HG03558 (cell line): ENCODE measurements at regions not wholly inside any gene's neighbourhood (a gene's known extent, or its start where the extent isn't known, plus 50 kb on each side); places are given as distances from the start of the nearest gene placed in this dataset.

Experiments
- ATAC-seq: cut with Tn5 transposase; IDR thresholded peaks from one replicate; pipeline ENCODE4 v1.9.1; 2021; ENCODE audit warnings: moderate number of reproducible peaks; ENCODE audit not compliant: unreplicated experiment; ENCODE audit errors: extremely low read depth

DNA sequence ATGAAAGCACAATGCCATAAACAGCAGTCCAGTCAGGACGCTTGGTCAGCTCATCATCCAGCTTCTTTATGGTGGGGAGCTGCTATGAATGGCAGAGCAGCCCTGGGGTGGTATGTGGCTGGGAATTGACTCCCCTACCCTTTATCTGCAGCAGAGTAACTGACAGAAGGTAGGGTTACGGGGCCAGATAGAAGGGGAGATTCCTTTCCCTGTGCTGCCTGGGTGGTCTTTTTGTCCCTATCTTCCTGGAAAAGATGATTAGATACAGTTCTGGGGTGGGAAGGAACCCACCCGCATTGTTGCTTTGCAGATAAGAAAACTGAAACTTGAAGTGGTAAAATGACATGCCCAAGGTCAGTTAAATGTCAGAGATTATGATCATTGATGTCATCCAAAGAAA, 405.5 kb downstream of the ARHGEF28 start:
- ATAC-seq, result no peak

DNA sequence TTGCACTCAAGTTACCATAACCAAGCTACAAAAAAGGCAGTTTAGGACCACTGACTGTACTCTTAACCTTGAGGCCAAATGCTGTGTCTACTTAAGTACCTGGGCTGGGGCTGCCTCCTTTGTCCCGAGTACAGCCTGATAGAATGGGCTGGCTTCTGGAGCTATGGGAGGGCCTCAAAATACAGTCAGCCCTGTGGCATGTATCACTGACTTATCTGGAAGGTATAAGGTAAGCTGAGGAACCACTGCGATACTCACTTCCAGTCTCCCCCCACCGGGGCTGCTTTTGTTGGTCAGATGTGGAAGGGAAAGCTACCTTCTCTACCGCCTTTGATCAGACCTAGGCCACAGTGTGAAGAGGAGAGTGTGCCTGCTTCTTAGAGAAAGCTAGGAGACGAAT, 404.8 kb downstream of the ARHGEF28 start:
- no peak for ATAC-seq

DNA sequence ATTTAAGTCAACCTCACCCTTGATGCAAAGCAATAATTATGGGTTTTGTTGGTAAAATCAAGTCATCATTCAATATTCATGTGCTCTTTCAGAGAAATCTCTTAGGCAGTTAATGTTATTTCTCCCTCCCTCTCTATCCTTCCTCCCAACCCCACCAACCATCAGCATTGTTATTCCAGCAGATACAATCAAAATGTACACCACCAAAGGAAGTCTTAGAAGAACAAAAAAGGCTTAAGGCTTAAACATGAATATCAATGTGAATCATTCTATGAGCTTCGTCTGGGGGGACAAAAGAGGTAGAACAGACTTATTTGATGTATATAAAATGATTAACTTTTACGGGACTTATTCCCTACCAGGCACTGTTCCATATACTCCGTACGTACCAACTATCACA, 404.4 kb downstream of the ARHGEF28 start:
- ATAC-seq, result no peak

DNA sequence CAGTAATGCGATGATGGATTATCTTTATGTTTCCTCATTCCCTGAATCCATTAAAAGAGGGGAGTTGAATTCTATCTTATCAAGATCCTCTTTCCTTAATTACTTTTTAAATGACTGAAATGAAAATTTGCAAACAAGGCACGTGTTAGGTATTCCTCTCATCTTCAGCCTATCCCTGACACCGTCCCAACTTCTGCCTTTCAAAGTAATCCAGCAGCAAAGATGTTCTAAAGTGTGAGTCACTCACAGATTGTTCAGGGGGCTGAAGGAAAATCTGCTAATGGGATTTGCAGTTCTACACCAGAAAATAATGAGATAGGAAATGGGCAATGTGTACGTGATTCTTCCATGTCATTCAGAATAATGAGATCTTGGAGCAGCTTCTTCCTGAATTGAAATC, 403.0 kb downstream of the ARHGEF28 start:
- no peak for ATAC-seq

DNA sequence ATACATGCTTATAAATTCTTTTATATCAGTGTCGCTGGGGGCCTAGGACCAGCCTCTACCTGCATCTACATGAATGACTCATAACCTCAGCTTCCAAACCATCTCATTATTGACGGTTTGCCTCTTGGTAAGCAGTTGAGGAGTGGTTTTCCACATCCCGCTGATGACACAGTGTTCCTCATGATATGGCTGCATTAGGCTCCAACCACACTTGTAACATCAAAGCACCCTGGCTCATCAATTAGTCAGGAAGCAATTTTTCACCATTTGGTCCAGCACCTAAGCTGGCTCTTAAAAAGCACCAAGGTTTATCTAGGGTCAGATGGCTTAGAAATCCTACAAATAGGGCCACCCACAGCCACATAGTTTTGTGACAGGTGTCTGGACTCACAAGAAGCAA, 402.4 kb downstream of the ARHGEF28 start:
- ATAC-seq, result no peak

DNA sequence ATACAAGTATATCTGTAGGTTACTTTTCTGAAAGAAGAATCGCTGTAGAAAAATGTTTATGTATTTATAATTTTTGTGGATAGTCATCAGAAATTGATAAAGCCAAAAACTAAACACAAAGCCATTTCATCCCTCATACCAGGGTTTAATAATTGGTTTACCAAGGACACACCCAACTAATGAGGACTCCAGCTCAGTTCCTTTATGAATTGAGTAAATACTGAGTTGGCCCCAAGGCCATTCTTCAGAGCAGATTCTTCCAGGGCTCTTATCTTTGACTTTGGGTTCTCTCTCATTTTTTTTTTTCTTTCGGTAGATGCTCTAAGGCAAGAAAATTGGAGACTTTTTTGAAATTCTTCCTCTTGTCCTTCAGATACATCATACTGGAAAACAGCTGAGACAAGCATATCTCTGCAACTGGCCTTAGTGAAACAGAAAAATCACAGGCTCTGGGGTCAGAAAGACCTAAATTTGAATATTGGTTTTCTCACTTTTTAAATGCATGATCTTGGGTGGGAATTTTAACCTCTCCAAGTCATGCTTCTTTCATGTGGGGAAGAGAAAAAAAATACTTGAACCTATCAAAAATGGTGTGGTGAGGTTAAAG, 401.8 kb downstream of the ARHGEF28 start:
- no peak for ATAC-seq

DNA sequence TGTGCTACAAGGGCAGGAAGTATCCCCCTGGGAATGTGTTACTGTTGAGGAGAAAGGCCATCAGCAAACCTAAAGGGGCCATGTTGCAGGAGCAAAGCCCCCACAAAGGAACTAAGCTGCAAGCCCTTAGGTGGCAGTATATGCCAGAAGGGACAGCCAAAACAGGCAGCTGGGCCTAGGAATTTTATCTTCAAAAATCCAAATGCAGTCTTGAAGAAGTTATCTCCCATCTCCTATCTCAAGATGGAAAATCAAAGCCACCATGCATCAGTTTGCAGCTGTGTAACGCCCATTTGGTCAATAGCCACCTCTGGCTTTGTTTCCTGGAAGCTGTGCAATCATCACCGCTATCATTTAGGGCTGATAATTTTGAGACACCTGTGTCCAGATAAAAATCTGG, 400.3 kb downstream of the ARHGEF28 start:
- no peak for ATAC-seq

DNA sequence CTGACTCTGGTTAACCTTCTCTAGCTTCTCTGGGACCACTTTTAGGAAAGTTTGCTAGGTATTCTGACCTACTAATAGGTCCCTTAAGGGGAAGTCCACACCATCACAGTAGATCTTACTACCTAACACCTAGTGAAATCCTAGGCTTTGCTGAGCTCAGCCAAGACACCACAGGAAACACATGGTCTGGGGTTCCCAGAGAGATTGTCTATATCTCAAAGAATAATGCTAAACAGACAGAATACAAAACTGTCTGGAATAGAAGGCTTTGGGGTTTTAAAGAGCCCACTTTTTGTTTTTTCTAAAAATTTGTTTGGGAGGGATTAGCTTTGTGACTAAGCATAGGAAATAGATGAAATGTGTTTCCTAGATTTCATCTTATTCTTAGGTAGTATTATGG, 395.1 kb downstream of the ARHGEF28 start:
- ATAC-seq, result no peak

DNA sequence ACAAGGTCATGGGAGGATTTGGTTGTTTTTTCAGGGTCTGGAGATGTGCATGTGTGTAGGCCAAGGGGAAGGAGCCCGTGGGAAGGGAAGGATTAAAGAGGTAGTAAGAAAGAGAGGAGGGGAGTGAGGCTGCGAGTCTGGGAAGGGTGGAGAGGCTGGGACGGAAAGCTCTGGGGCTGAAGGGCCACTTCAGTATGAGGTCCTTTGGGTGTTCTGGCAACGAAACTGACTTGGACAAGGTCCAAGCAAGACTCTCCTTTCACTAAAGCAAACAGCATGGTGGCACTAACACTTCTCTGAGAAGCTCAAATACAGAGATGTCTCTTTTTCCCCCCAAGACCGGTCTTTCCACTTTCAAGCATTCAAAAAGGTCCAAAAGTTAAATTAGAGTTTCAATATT, 394.5 kb downstream of the ARHGEF28 start:
- ATAC-seq, result no peak

DNA sequence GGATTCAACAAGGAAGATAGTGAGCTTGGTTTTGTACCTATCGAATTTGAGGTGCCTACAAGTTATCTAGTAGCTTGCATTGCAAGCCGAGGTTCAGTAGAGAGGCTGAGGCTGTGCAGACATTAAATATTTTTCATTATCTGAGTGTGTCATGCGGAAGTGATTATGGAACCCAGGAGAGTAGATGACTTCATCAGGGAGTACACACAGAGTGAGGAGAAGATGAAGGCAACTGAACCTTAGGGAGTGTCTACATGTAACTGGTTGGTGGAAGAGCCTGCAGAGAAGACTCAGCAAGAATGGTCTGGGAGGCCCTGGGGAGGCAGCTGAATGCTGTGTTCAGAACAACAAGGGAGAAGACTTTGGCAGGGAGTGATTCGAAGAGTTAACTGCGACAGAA, 393.9 kb downstream of the ARHGEF28 start:
- no peak for ATAC-seq

DNA sequence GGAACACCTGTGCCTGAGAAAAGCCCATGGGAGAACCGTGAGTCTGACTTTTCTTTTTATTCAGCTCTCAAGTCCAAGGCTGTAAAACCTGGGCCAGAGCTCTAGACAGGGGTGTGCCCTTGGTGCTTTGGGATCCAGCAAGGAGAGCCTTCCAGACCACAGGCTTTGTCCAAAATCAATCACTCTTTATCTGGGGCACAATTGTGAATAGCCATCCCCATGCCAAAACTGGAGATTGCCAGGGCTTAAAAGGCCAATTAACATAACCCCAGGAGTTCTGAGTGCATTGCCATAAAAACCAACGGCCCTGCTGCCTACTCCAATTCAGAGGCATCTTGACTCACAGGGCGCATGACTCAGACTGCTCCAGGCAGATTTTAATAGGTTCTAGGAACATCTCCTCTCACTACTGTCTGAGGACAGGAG, 391.8 kb downstream of the ARHGEF28 start:
- no peak for ATAC-seq

DNA sequence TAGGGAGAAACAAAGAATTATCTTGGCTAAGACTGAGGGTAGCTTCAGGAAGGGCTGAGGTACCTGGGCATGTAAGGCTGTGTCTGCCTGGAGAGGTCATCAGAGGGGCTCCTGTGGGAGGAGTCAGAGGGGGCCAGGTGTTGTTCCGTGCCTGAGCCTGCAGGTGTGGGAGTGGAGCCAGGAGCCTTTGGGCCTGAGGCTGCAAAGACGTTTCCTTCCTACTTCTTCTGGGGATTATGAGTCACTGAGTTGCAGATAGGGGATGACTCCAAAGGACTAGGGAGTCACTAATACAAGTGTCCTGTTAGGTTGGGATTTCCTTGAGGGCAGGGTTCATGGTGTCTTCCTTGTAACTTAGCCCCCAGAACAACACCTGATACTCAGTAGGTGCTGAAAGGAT, 391.1 kb downstream of the ARHGEF28 start:
- ATAC-seq, result no peak

DNA sequence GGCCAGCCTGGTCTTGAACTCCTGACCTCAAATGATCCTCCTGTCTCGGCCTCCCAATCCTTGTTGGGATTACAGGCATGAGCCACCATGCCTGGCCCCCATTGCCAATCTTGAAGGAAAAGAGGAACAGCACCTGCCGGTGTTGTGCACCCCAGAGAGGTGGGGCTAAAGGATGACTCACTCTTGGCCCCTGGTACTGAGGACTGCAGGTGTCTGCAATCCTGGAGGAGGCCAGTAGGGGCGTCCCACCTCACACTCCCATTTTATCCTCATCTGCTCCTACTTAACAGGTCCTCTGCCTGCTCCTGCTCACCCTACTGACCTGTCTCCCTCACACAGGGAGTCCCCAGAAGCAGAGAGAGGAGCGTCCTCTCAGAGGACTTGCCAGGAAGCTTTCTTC, 390.4 kb downstream of the ARHGEF28 start:
- ATAC-seq, result no peak

DNA sequence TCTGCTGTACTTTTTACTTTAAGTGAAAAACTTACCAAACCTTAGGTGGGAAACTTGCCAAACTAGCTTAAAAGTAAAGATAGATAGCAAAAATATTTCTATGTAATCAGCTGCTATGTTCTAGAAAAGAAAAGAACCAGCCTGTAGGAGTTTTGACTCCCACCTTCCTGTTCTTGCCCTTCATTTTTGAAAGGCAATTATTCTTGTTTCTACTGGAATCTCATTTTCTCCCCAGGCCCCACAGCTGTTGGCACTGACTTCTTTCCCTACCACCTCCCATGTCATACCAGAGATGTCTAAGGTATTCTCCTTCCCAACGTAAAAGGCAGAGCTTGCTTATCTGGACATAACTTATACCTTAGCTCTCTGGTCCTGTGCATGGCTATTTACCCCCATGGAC, 389.7 kb downstream of the ARHGEF28 start:
- ATAC-seq, result no peak

DNA sequence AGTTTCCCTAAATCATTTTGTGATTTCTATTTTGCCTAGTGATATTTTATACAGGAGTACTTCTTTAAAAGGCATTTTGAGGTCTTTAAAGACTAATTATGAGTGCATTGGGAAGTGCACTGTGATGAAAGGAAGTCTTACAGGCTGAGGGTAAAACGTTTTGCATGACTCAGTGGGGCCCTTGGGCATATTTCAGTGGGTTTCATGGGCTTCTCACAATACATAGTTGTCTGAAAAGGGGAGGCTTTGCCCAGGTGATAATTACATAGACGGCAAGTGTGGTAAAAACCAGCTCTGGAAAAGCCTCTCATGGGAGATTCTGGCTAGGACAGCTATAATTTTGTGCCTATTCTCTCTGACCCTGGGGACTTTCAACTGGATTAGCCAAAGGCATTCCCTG, 387.2 kb downstream of the ARHGEF28 start:
- no peak for ATAC-seq

DNA sequence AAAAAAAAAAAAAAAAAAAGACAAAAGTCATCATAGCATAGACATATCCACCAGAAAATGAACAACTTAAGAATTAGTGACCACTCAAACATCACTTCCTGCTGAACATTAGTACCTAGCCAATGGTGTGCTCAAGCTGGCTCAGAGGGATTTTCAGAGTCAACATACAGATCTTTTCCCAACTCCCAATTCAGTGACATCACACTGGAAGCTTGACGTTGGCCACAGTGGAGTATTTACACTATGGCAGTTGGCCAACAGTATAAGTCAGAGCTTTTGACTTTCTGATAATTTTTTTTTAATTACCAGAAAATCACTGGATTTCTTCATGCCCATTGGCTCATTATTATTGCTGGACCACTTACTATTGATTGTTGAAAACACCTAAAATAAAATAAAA, 383.5 kb downstream of the ARHGEF28 start:
- no peak for ATAC-seq

DNA sequence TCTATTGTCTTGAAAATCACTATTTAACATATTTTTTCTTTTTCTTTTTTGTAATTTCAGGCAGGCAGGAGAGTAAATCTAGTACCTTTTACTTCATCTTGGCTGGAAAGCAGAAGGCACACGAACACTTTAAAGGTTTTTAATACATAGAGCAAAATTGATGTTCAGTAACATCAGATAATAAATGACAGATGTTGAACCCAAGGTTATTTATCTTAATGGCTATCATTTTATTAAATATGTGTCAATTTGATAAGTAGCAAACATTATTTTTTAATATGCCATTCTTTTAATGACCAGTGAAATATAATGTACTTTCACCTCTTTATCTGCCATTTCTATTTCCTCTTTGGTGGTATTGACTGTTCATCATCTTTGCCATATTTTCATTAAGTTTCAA, 381.2 kb downstream of the ARHGEF28 start:
- ATAC-seq, result no peak

DNA sequence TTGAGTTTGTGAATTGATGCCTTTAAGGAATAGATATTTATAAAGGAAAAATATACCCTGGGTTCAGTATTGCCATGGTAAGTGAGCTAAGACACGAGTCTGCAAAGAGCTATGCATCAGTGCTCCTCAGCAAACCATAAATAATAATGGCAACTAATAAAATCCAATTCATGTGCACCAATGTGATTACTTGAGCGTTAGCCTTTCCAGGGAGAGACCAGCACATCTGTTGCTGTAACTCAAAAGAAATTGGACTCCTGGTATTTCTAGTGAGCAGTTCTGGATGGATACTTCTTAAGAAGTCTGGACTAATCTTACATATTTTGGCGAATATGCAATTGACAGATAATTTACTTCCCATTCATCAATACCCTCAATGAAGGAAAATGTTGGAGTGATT, 373.3 kb downstream of the ARHGEF28 start:
- no peak for ATAC-seq

DNA sequence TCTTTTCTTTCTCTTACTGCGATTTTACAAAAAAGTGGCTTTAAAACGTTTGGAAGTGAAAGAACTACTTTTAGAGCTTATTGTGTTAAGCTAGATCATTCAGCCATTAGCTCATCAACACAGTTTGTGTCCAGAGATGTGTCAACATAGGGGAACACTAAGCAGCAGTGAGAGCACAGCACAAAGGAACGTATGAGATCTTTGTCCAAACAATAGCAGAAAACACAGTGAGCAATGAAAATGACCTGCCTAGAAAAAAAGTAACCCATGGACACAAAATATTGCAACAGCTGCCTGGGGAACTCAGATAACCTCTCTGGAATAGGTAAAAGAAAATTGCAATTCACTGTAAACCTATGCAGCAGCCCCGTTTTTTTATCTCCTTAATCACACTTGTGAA, 372.5 kb downstream of the ARHGEF28 start:
- ATAC-seq, result no peak

DNA sequence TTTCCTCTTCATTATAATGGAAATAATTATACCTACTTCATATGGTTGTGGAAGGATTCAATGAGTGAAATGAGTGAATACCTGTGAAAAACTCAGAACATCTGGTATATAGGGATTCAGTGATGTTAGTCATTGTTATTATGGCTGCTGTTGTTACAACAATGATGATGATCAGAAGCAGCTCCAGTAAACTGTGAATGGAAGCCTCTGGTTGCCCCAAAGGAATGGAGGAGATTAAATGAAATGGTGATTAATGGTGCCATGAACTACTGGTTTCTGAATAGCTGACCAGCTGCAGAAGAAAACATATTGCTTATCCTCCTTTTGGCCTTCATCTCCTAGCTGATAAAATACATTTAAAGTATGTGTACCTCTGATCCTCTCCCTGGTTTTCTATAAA, 372.0 kb downstream of the ARHGEF28 start:
- ATAC-seq, result no peak

DNA sequence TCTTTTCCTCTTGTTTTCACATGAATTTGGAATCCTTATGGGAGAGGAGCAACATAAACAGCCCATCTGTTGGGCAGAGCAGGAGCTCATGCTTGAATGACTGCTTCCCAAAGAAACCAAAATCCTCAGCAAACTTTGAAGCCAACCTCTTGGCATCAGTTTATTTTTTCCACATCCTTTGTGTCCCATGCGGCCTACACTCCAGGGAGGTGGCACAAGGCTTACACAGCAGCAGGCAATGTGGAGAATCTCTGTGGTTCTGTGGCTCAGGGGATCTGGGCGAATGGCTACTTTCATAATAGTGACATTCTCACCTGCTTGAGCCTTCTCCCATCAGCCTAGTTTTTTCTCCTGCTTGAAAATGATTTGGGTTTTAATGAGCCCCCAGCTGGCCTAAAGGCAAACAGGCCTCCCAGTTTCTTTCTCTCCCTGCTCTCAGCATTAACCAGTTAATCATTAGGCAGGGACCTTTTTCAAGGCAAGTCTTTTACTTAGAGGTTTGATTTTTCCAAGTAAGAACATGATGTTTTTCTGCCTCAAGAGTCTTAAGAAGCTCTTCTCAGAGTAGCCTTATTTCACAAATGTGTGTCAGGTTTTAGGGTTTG, 370.3 kb downstream of the ARHGEF28 start:
- ATAC-seq, result no peak

DNA sequence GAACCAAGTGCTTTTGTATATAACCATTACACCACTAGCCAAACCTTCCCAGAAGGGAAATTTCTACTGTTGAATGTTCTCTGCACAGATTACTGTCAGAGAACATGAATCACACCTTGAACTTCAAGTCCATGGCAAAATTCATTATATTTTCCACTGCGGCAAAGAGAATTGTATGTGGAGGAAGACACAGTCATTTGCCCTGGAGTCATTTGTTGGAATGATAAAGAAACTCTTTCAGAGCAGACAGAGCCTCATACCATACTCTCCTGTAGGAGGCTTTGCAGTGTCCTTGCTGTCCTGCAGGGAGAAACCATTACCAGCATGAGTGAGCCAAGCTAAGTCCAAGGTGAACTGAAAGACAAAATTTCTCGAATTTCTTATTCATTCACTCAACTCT, 369.0 kb downstream of the ARHGEF28 start:
- no peak for ATAC-seq
